ENCODE measurements at regions not wholly inside any gene's neighbourhood (a gene's known extent, or its start where the extent isn't known, plus 50 kb on each side); places are given as distances from the start of the nearest gene placed in this dataset.

DNA sequence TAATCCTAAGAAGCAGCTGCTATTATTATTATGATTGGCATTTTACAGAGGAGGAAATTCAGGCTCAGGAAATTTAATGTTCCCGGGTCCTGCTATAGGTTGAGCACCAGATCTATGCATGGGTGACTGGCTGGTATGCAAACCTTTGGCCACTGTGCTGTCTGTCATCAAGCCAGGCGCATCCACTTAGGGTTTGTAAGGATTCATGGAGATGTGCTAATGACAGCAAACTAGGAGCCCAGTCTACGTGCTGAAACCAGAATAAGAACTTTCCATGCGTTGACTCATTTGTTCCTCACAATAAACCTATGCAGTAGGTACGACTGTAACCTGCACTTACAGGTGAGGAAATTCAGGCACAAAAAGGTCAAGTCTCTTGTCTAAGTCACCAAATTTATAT, 64.5 kb upstream of the ZMIZ1 start:
- Mint-ChIP-seq H3K27ac (no peak overlapping the region), H3K4me1 (ENCODE audit: low read depth) (peaks cover 6% of the 10 kb centered on the region), H3K4me3 (no peak overlapping the region), H3K27me3 (ENCODE audit: insufficient read depth) (peaks cover 15% of the 10 kb centered on the region), H3K36me3 (ENCODE audit: low read depth) (no peaks in the 10 kb centered on the region), H3K9me3 (no peaks in the 10 kb centered on the region)
- intact Hi-C loops (cut with micrococcal nuclease), result no loop called here
- no peak for DNase-seq (ENCODE audit: low spot score)

DNA sequence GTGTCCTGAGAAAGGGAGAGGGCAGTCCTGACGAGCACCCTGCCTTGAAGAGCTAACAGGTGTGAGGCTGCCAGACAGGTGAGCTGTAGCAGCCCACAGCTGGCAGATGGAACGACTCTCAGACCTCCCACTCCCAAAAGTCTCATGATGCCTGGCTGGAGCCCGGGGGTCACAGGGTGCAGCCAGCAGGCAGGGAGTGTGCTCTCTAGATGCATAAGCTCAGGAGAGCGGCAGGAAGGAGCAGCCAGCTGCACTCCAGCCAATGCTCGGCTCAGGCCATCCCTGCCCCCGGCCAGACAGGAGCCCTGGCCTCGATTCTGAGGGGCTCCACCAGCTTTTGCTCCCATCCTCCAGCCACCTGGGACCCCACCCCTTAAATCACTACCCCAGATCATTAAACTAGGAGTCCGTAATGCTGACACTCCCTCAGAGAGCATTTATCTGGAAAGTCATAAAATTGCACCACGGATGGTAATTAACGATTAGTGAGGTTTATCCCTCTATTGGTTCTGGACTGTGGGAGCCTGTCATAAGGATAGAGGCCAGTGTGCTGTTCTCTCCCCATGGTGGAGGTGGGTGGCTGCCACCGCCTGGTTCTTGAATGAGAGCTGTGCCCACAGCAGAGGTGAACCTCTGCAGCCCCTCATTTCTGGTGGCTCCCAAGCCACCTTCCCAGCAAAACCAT, 63.5 kb upstream of the ZMIZ1 start:
- DNase-seq (ENCODE audit: low spot score), result no peak
- H3K36me3 Mint-ChIP-seq (ENCODE audit: low read depth), result no peaks in the 10 kb centered on the region
- H3K27ac Mint-ChIP-seq, result no peak overlapping the region
- peaks cover 15% of the 10 kb centered on the region for H3K27me3 Mint-ChIP-seq (ENCODE audit: insufficient read depth)
- H3K4me3 Mint-ChIP-seq, result no peak overlapping the region
- H3K9me3 Mint-ChIP-seq, result no peaks in the 10 kb centered on the region
- intact Hi-C loops (cut with micrococcal nuclease), result no loop called here
- H3K4me1 Mint-ChIP-seq (ENCODE audit: low read depth), result peaks cover 6% of the 10 kb centered on the region

DNA sequence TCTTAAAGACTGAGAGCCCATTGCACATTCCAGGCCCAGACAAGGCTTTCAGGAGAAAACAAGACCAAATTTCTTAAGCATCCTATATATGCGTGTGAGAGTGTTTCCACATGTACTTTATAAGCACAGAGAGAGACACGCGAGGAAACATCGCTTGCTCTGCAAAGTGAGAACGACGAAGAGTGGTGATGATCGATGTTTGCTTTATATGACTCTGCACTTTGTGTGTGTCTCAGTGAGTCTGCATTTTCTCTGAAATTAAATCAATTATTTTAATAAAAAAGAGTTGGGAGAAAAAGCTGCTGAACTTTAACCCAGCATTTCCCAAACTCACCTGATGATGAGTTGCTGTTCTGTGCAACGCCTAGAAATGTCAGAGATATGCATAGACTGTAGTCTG, 61.7 kb upstream of the ZMIZ1 start:
- Mint-ChIP-seq H3K4me3 (no peak overlapping the region), H3K36me3 (ENCODE audit: low read depth) (no peaks in the 10 kb centered on the region), H3K9me3 (no peaks in the 10 kb centered on the region), H3K27me3 (ENCODE audit: insufficient read depth) (peaks cover 20% of the 10 kb centered on the region), H3K4me1 (ENCODE audit: low read depth) (no peaks in the 10 kb centered on the region), H3K27ac (no peak overlapping the region)
- no peak for DNase-seq (ENCODE audit: low spot score)
- intact Hi-C loops (cut with micrococcal nuclease), result no loop called here

DNA sequence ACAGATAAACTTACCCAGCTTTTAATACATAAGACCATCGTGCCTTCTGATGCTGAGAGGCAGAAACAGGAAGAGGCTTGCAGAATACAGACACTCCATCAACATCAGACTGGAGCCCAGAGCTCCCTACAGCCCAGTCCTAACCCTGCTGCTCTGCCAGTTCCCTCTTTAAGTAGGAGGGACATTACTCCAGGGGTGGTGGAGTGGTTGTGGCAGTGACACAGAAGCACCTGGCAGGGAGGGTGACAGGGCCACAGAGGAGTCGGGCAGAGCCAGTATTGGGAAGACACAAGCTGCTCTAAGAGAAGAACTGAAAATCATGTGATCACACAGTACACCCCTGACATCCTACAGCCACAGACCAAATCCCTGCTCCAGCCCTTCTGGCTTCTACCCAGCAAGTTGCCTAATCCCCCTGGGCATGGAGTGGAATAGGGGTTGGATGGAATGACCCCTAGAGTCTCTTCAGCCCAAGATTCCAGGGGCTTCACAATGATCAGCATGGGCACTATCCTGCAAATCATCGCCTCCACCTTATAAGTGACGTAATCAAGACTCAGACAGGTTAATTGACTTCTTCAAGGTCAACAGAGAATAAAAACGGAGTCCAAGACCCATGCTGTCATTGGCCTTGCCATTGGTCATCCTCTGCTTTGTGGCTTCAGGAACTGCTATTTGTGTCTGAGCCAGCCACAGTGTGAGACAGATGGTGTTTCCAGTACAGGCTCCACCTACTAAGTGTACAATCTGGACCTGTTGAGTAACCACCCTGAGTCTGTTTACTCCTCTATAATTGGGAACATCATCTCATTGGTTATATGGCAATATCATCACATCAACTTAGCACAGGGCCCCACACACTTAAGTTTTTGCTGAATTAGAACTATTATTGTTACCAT, 61.1 kb upstream of the ZMIZ1 start:
- Mint-ChIP-seq H3K9me3 (no peaks in the 10 kb centered on the region), H3K27ac (no peak overlapping the region), H3K36me3 (ENCODE audit: low read depth) (no peaks in the 10 kb centered on the region), H3K27me3 (ENCODE audit: insufficient read depth) (peaks cover 20% of the 10 kb centered on the region), H3K4me3 (no peak overlapping the region), H3K4me1 (ENCODE audit: low read depth) (no peaks in the 10 kb centered on the region)
- DNase-seq (ENCODE audit: low spot score), result no peak
- intact Hi-C loops (cut with micrococcal nuclease), result no loop called here

DNA sequence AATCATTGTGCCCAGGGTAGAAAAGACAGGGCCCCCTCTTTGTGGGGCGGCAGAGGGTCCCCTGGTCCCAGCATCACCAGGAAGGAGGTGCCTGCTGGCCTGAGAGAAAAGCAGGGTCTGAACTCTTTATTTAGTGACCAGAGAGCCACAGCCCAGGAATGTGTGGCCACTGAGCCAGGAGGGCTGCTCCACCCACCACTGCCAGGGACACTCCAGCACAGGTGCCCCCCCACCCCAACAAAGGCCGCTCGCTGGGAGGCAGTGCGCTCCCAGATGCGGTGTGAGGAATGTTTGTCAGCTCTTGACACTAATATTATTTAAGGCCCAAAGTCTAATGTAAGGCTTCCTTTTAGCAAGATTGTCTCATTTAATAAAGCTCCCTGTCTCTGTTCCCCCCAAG, 59.6 kb upstream of the ZMIZ1 start:
- no peak overlapping the region for H3K27ac Mint-ChIP-seq
- intact Hi-C loops (cut with micrococcal nuclease), result no loop called here
- H3K36me3 Mint-ChIP-seq (ENCODE audit: low read depth), result no peaks in the 10 kb centered on the region
- H3K9me3 Mint-ChIP-seq, result no peaks in the 10 kb centered on the region
- H3K4me1 Mint-ChIP-seq (ENCODE audit: low read depth), result no peaks in the 10 kb centered on the region
- no peak overlapping the region for H3K4me3 Mint-ChIP-seq
- peaks cover 18% of the 10 kb centered on the region for H3K27me3 Mint-ChIP-seq (ENCODE audit: insufficient read depth)
- DNase-seq (ENCODE audit: low spot score), result no peak

DNA sequence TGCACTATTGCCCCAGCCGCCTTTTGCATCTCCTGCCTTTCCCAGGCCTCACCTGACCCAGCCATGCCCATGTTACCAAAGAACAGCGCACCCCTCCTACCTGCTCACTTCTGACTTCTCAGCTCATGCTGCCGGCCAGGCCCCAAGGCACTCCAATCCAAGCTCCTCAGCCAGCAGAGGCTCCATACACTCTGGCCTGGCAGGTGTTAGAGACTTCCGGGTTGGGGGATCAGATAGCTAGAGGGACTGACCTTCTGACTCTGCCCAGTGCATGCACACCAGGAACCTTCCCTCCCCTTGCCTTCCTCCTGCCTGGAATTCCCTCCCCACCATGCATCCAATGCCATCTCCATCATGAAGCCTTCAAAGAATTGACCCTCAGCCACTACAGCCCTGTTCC, 56.2 kb upstream of the ZMIZ1 start:
- no peaks in the 10 kb centered on the region for H3K36me3 Mint-ChIP-seq (ENCODE audit: low read depth)
- DNase-seq (ENCODE audit: low spot score), result no peak
- H3K9me3 Mint-ChIP-seq, result no peaks in the 10 kb centered on the region
- H3K27me3 Mint-ChIP-seq (ENCODE audit: insufficient read depth), result peaks cover 14% of the 10 kb centered on the region
- H3K4me3 Mint-ChIP-seq, result no peak overlapping the region
- no peak overlapping the region for H3K27ac Mint-ChIP-seq
- intact Hi-C loops (cut with micrococcal nuclease), result no loop called here
- no peaks in the 10 kb centered on the region for H3K4me1 Mint-ChIP-seq (ENCODE audit: low read depth)

DNA sequence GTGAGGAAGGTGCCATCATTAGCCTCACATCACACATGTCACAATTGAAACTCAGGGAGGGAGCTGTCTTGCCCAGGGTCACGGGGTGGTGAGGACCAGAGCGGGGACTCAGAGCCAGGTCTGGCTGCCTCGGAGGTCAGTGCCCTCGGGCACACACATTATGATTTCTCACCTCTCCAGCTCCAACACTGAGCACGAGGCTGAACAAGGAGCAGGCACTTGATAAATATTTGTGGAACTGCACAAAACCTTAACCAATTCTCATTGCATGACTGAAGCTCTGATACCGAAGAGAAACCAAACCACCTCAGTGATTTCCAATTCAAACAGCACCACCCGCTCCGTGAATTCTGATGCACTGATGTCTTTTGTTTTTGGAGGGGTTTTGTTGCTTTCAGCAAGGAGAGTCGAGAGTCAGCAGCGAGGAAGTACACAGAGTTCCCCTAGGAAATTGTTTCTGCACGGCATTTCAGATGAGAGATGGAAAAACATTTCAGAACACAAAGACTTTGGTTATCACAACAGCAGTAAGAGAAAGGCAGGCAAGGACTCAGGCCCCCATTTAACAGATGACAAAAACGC, 55.3 kb upstream of the ZMIZ1 start:
- Mint-ChIP-seq H3K4me3 (no peak overlapping the region), H3K27ac (no peak overlapping the region), H3K27me3 (ENCODE audit: insufficient read depth) (peaks cover 14% of the 10 kb centered on the region), H3K4me1 (ENCODE audit: low read depth) (no peaks in the 10 kb centered on the region), H3K9me3 (no peaks in the 10 kb centered on the region), H3K36me3 (ENCODE audit: low read depth) (no peaks in the 10 kb centered on the region)
- intact Hi-C loops (cut with micrococcal nuclease), result no loop called here
- no peak for DNase-seq (ENCODE audit: low spot score)

DNA sequence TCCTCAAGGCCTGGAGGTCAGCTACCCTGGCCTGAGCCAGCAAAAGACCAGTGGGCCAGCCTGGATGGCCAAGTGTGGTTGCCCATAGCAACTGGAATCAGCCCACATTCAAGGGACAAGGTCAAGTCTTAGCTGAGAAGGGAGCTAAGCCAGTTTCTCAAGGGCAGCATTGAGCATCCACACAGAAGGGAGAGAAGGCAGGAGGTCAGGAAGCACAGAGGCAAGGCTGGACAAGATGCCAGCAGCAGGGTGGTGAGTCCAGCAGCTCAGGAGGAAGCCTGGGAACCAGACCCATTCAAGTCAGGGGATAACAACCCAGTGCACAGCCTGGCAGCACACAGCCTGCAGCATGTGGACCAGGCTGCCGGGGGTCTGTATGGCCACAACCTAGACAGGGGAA, 54.0 kb upstream of the ZMIZ1 start:
- Mint-ChIP-seq H3K36me3 (ENCODE audit: low read depth) (no peaks in the 10 kb centered on the region), H3K4me3 (no peak overlapping the region), H3K27ac (no peak overlapping the region), H3K4me1 (ENCODE audit: low read depth) (no peaks in the 10 kb centered on the region), H3K27me3 (ENCODE audit: insufficient read depth) (peaks cover 10% of the 10 kb centered on the region), H3K9me3 (no peaks in the 10 kb centered on the region)
- DNase-seq (ENCODE audit: low spot score), result no peak
- intact Hi-C loops (cut with micrococcal nuclease), result no loop called here

DNA sequence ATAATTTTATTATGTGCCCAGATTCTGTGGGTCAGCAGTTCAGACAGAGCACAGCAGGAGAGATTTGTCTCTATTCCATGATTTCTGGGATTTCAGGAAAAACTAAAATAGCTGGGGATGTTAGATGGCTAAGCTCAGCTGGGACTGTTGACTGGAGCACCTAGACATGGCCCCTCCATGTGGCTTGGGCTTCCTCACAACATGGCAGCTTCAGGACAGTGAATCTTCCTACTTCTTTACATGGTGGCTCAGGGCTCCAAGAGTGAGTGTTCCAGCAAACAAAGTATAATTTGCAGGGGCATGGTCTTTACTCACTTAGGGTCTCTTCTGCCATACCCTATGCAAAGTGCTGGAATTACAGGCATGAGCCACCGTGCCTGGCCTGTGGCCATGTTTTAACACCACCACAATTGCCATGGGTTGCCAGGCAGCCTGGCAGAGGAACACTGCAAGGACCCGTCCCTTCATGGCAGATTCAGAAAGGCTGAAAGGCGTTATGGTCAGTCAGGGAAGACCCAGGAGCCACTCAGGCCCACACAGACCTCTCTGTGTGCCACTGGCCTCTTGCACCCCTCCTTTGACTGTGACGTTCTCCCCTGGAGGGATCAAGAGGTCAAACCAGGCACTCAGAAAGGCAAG, 50.8 kb upstream of the ZMIZ1 start:
- Mint-ChIP-seq H3K4me3 (no peak overlapping the region), H3K4me1 (ENCODE audit: low read depth) (no peaks in the 10 kb centered on the region), H3K36me3 (ENCODE audit: low read depth) (no peaks in the 10 kb centered on the region), H3K27me3 (ENCODE audit: insufficient read depth) (peaks cover 6% of the 10 kb centered on the region), H3K27ac (no peak overlapping the region), H3K9me3 (no peaks in the 10 kb centered on the region)
- intact Hi-C loops (cut with micrococcal nuclease), result no loop called here
- no peak for DNase-seq (ENCODE audit: low spot score)

DNA sequence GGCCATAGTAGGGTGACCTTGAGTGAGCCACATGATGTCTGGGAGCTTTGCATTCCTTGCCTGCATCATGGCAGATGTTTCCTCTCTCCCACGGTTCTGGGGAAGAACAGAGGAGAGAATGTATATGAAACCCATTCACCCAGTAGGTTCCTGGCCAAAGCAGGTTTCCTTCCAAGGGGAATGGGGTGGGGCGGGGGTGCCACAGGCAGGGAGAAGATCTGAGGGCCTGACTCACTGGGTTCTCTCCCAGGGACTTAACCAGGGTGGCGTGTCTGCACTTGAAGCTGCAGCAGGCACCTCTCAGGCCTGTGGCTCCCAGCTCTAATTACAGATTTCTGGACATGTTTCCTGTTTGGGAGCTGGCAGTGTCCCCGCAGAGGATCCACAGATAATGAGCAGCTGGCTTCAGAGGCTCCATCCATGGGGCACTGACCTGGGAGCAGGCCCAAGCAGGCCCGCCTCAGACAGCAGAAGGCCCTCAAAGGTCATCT, 50.2 kb upstream of the ZMIZ1 start:
- Mint-ChIP-seq H3K9me3 (no peaks in the 10 kb centered on the region), H3K27ac (no peak overlapping the region), H3K4me1 (ENCODE audit: low read depth) (no peaks in the 10 kb centered on the region), H3K27me3 (ENCODE audit: insufficient read depth) (peaks cover 6% of the 10 kb centered on the region), H3K4me3 (no peak overlapping the region), H3K36me3 (ENCODE audit: low read depth) (no peaks in the 10 kb centered on the region)
- intact Hi-C loops (cut with micrococcal nuclease), result no loop called here
- no peak for DNase-seq (ENCODE audit: low spot score)

Measured in activated T-helper 1 cell treated with anti-CD3 and anti-CD28 coated beads, Interleukin-12 subunit alpha, Interleukin-12 subunit beta, Interleukin-2, Interleukin-4 antibody, amounts not matched to agents 30 ng/mL and 10 ng/mL and 1 ng/mL, durations not matched to agents 14 hours and 24 hours and 36 hours (primary cell).